ENCODE measurements at regions not wholly inside any gene's neighbourhood (a gene's known extent, or its start where the extent isn't known, plus 50 kb on each side); places are given as distances from the start of the nearest gene placed in this dataset.

DNA sequence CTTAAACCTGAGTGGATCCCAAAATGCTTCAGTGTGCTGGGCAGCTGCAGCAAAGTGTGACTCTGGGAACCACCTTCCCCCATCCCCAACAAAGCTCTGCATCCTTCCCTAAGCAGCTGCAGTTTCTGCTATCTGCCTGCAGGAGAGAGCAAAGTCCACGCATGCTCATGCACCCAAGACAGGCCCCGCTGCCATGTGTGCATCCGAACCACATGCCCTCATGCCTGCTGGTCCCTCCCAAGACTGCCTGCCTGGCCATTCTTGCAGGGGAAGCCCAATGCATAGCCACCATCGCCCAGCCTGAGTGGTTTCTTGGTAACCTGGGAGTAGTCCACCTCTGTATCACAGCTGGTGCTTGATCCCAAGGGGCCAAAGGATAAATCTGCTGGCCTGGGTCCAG lies 94.3 kb upstream of the OLIG3 start:
- TF ChIP-seq, protein P1, sequence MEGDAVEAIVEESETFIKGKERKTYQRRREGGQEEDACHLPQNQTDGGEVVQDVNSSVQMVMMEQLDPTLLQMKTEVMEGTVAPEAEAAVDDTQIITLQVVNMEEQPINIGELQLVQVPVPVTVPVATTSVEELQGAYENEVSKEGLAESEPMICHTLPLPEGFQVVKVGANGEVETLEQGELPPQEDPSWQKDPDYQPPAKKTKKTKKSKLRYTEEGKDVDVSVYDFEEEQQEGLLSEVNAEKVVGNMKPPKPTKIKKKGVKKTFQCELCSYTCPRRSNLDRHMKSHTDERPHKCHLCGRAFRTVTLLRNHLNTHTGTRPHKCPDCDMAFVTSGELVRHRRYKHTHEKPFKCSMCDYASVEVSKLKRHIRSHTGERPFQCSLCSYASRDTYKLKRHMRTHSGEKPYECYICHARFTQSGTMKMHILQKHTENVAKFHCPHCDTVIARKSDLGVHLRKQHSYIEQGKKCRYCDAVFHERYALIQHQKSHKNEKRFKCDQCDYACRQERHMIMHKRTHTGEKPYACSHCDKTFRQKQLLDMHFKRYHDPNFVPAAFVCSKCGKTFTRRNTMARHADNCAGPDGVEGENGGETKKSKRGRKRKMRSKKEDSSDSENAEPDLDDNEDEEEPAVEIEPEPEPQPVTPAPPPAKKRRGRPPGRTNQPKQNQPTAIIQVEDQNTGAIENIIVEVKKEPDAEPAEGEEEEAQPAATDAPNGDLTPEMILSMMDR (IDR thresholded peaks at IDR 0.05; ENCODE audit: extremely low read depth, missing control alignments) = no peak
- no peak for DNase-seq (ENCODE audit: low spot score)

DNA sequence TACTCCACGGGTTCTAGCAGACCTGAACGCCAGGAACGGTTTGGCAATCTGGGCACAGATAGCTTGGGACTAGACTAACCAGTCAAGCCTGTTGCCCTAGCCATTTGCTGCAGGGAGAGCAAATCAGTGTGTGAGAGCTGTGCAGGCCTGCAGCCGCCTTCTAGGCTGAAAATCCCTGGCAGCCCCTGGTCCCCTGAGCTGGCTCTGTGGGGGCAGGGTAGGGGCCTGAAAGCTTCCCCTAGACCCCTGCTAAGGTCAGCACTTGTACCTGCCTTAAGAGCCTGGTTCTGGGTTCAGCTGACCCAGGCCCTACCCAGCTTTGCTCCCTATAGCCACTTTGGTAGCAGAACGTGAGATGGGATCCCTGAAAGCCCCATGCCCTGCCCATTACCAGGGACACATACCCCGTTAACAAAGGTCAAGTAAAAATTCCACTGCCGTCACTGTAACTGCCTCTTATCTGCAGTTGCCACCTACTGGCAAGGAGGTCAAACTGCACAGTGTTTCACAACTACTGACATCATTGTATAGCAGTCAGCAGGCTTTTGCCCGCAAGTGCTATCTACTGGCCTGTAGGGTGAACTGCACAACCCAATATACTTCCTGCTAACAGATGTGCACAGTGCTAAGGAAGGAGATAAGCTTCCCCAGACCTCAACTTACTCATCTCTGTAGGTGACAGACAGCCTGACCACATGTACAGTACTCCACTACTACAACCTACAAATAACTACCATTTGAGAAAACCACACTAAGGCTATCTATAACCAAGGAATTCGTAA lies 95.1 kb upstream of the OLIG3 start:
- DNase-seq (ENCODE audit: low spot score) = peak; percentile 56
- TF ChIP-seq, protein P1 (IDR thresholded peaks at IDR 0.05; ENCODE audit: extremely low read depth, missing control alignments) = peak; percentile 19

DNA sequence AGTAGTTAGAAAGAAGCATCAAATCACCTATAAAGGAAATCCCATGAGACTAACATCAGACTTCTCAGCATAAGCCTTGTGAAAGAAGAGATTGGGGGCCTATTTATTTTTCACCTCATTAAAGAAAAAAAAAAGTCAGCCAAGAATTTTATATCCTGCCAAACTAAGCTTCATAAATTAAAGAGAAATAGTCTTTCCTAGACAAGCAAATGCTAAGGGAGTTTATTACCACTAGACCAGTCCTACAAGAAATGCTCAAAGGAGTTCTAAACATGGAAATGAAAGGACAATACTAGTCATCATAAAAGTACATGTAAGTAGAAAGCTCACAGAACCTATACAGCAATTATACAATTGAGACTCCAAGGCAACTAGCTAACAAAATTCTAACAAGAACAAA lies 96.5 kb upstream of the OLIG3 start:
- DNase-seq (ENCODE audit: low spot score) = no peak
- TF ChIP-seq, protein P1 (IDR thresholded peaks at IDR 0.05; ENCODE audit: extremely low read depth, missing control alignments) = no peak

DNA sequence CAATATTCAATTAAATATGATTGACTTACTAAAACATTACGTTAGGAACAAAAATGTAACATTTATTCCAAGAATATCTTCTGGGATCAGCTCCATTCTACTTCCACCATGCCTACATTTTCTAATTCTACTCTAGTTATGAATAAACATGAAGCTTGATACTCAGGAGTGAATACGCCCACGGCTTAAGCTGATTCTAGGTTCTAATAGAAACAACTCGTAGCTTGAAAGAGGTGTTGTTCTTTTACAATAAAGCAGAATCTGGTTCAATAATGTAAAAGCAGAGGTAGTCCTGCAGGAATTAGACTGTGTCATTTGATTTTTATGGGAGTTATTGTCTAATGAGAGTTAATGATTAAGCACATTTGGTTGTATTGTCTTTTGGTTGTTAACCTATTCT lies 107.3 kb upstream of the OLIG3 start:
- TF ChIP-seq, protein P1 (IDR thresholded peaks at IDR 0.05; ENCODE audit: extremely low read depth, missing control alignments) = no peak
- no peak for DNase-seq (ENCODE audit: low spot score)

DNA sequence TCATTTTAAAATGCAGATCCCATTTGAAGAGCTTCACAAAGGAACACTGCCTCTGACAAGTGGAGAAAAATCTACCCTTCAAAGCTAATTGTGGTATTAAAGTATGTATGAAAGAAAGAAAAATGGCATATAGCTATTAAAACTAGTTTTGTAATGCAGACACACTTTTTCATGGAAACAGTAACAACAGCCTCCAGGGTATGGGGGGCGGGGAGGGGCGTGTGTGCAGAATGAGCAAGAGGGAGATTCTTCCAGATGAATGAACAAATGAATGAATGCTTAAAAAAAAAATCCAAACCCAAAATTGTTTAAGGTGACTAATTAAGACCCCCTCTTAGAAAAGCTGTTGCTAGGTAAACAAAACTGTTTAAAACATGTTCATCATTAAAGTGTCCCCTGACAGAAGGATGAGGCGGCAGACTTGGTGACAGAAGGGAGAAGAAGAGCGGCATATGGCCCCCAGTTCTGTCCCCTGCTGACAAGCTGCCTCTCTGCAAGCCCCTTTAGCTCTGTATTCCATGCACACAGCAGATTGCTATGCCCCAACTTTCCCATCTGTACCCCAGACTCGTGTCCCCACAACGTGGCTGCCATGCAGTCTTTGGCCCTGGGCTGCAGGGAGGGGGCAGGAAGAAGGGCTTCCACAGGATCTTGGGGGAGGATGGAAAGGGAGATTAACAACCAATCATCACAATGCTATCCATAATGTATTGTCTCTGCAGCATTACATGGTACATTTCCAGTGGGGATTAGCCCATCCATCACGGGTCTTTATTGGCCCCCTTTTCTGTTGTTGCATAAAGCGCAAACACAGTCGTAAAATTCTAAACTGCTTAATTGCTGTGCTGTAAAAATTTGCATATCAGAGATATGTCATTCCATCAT lies 108.4 kb upstream of the OLIG3 start:
- TF ChIP-seq, protein P1 (IDR thresholded peaks at IDR 0.05; ENCODE audit: extremely low read depth, missing control alignments) = no peak
- no peak for DNase-seq (ENCODE audit: low spot score)

DNA sequence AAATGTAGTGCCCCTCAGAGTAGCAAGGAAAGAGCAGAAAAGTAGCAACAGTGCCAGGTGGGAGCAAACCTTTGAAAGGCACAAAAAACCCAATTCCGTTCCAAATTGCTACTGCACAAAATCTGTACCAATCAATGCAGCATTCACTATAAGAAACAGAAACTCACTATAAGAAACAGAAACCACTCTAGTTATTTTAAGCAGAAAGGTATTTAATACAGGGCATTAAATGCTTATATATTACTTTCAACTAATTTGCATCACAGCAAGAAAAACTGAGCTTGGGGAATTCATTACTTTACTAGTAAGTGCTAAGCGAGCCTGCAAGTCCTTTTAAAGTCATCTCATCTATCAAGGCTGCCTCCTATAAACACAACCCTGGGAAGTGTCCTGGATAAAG lies 116.5 kb upstream of the OLIG3 start:
- DNase-seq (ENCODE audit: low spot score) = no peak

More for the DNA sequence above, 116.5 kb upstream of the OLIG3 start:
- TF ChIP-seq, protein P1 (IDR thresholded peaks at IDR 0.05; ENCODE audit: extremely low read depth, missing control alignments) = no peak
